ENCODE measurements at regions not wholly inside any gene's neighbourhood (a gene's known extent, or its start where the extent isn't known, plus 50 kb on each side); places are given as distances from the start of the nearest gene placed in this dataset.

- no peak for DNase-seq
Measured at GRCh38 chr4:13942977-13943376, 315.5 kb upstream of the BOD1L1 start.

- peak; percentile 70 to 84 for DNase-seq
Measured at GRCh38 chr4:13944095-13944511, 316.6 kb upstream of the BOD1L1 start.

- no peak for DNase-seq
Measured at GRCh38 chr4:13947921-13948320, 320.4 kb upstream of the BOD1L1 start.

GRCh38 chr4:13950491-13950890, 323.0 kb upstream of the BOD1L1 start:
- no peak for DNase-seq

GRCh38 chr4:13953083-13953482, 325.6 kb upstream of the BOD1L1 start:
- DNase-seq, result no peak

GRCh38 chr4:13955551-13955950, 328.0 kb upstream of the BOD1L1 start:
- no peak for DNase-seq

- DNase-seq, result no peak
Measured at GRCh38 chr4:13956947-13957346, 329.4 kb upstream of the BOD1L1 start.

GRCh38 chr4:13957871-13958270, 330.3 kb upstream of the BOD1L1 start:
- no peak for DNase-seq

- no peak for DNase-seq
Measured at GRCh38 chr4:13963601-13964000, 336.1 kb upstream of the BOD1L1 start.

- no peak for DNase-seq
Measured at GRCh38 chr4:13966231-13967195, 339.0 kb upstream of the BOD1L1 start.

- no peak for DNase-seq
Measured at GRCh38 chr4:13968723-13969122, 341.2 kb upstream of the BOD1L1 start.

GRCh38 chr4:13970349-13970748, 342.8 kb upstream of the BOD1L1 start:
- no peak for DNase-seq

- DNase-seq, result no peak
Measured at GRCh38 chr4:13977746-13978145, 350.2 kb upstream of the BOD1L1 start.

- no peak for DNase-seq
Measured at GRCh38 chr4:13980317-13981310, 353.1 kb upstream of the BOD1L1 start.

GRCh38 chr4:13981499-13981898, 354.0 kb upstream of the BOD1L1 start:
- DNase-seq, result no peak

- DNase-seq, result no peak
Measured at GRCh38 chr4:13982010-13982409, 354.5 kb upstream of the BOD1L1 start.

GRCh38 chr4:13983189-13983790, 355.8 kb upstream of the BOD1L1 start:
- DNase-seq, result no peak

- DNase-seq, result no peak
Measured at GRCh38 chr4:13984991-13985800, 357.7 kb upstream of the BOD1L1 start.

GRCh38 chr4:13985837-13986236, 358.3 kb upstream of the BOD1L1 start:
- no peak for DNase-seq

- DNase-seq, result no peak
Measured at GRCh38 chr4:13986548-13986947, 359.0 kb upstream of the BOD1L1 start.

GRCh38 chr4:13988353-13989305, 361.1 kb upstream of the BOD1L1 start:
- no peak for DNase-seq
